Mesodermal cell (in vitro differentiated cells): ENCODE measurements at regions not wholly inside any gene's neighbourhood (a gene's known extent, or its start where the extent isn't known, plus 50 kb on each side); places are given as distances from the start of the nearest gene placed in this dataset.
"Not testable (repeated sequence)": the region's sequence is repeated elsewhere in the genome, so short reads cannot be mapped to it uniquely, and the experiment has no call there.

ENCODE experiments used
- H3K27ac ChIP-seq: 2 replicates; pipeline ENCODE4 v1.7.0; 2013; ENCODE audit warnings: mild to moderate bottlenecking, low read depth, low read length, moderate library complexity; ENCODE audit not compliant: severe bottlenecking
- H3K36me3 ChIP-seq: 2 replicates; pipeline ENCODE4 v1.7.1; 2013; ENCODE audit warnings: mild to moderate bottlenecking, low read length, moderate library complexity; ENCODE audit not compliant: control insufficient read depth, insufficient read depth
- H3K4me1 ChIP-seq: one replicate; pipeline ENCODE4 v1.7.1; 2013; ENCODE audit warnings: mild to moderate bottlenecking, low read length; ENCODE audit not compliant: insufficient read depth, control insufficient read depth, poor library complexity, severe bottlenecking
- H3K4me3 ChIP-seq: 2 replicates; pipeline ENCODE4 v1.7.0; 2013; ENCODE audit warnings: low read length, control low read depth, mild to moderate bottlenecking; ENCODE audit not compliant: insufficient read depth, poor library complexity, severe bottlenecking; ENCODE audit errors: extremely low read depth
- H3K9me3 ChIP-seq: 2 replicates; pipeline ENCODE4 v1.7.1; 2013; ENCODE audit warnings: mild to moderate bottlenecking, low read length, moderate library complexity; ENCODE audit not compliant: control insufficient read depth
- WGBS, 2 experiments: methylation state at CpG; one replicate each; pipeline ENCODE4 v1.1.5; 2013; ENCODE audit warnings: missing lambda C conversion rate in 2 of 2; ENCODE audit not compliant: insufficient coverage in 2 of 2; 5-methylcytosine and 5-hydroxymethylcytosine counted together

DNA sequence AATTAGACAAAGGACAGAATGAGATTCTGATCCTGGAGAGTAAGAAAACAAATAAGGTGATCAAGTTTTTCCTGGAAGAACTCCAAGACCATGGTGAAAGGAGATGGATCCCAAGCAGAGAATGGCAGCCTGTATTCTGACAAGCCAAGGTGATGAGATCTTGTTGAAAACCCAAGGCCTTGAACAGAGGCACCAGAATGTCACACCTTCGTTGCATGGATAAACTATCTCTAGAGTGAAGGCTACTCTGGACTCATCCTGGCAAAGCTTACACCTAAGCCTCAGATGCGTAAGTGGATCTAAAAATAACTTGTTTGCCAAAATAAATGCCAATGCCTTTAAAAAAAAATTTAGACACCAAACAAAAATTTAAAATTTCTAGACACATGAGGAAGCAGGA, 605.9 kb downstream of the ETNK1 start:
- no peak overlapping the region for H3K4me3 ChIP-seq

DNA sequence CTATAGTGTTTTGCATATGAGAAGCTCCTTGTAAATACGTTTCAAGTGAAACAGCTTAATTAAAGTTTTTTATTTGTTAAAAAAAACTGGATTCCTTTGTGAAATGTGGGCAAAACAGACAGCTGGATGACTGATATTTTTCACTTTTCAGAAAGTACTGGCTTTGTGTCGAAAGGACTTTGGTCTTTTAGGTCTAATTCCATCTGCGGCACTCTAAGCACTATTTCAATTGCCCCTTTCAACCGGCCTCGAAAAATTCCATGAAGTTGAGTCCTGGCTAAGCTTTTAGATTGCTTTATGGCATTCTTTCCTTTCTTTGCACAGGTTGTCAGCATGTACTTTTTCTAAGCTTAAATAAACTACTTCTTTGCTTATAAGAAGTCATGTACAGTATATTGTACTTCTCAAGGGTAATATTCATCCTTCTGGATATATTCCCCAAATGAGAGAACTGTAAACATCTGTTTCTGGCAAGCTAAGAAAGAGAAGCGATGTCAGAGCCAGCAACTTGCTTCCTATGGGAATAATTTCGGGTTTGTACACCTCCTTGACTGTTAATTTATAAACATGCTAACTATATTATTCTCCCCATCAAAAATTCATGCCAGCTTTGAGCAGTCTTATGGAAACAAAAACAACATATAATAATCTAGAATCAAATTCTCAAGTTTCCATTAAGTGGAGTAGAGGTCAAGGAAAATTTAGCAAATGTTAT, 611.3 kb downstream of the ETNK1 start:
- Histone ChIP-seq H3K36me3 (no peaks in the 10 kb centered on the region), H3K4me3 (no peak overlapping the region), H3K9me3 (no peaks in the 10 kb centered on the region), H3K27ac (no peak overlapping the region), H3K4me1 (no peaks in the 10 kb centered on the region)
- 83 to 85% methylated on average over 5 to 6 of the region's 7 CpGs for WGBS, 2 experiments

More for the DNA sequence above, 605.9 kb downstream of the ETNK1 start:
- Histone ChIP-seq H3K36me3 (no peaks in the 10 kb centered on the region), H3K27ac (no peak overlapping the region), H3K4me1 (no peaks in the 10 kb centered on the region), H3K9me3 (no peaks in the 10 kb centered on the region)
- 92 to 100% methylated on average over 1 to 2 of the region's 2 CpGs for WGBS, 2 experiments

DNA sequence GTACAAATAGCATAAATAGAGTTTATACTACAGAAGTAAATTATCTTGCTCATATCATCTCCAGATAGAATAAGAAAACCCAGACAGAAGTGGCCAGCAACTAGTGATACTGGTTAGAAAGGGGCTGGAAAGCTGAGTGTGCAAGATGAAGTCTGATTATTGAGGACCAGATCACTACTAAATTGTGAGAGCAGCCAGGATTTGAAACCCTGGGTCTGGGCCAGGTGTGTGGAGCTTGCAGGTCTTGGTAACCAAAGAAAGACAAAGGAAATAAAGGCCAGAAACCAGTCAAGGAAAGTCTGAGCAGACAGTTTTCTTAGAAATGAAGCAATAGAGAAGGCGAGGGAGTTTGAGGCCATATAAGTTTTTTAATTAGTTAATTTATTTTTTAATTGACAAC, 611.8 kb downstream of the ETNK1 start:
- WGBS, 2 experiments, result no CpG with 5 or more reads among the region's 1 CpG
- no peaks in the 10 kb centered on the region for H3K9me3 ChIP-seq
- H3K4me3 ChIP-seq, result no peak overlapping the region
- no peaks in the 10 kb centered on the region for H3K4me1 ChIP-seq
- H3K36me3 ChIP-seq, result no peaks in the 10 kb centered on the region
- no peak overlapping the region for H3K27ac ChIP-seq

DNA sequence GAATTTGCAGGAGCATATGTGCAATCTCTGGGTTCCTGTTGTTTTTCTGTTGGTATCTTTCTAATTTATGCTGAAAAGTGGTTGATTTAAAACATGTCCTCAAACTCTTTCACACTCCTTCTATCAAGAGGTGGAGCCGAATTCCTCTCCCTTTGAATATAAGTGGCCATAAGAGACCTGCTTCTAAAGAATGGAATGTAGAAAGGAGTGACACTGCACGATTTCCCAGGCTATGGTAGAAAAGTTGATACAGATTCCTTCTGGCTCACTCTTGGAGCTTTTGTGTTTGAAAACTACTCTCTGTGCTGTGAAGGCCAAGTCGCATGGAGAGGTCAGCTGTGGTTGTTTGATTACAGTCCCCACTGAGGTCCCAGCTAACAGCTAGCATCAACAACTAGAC, 613.2 kb downstream of the ETNK1 start:
- 67 to 80% methylated on average over 1 of the region's 3 CpGs for WGBS, 2 experiments
- H3K27ac ChIP-seq, result no peak overlapping the region
- no peaks in the 10 kb centered on the region for H3K36me3 ChIP-seq
- no peak overlapping the region for H3K4me3 ChIP-seq
- no peaks in the 10 kb centered on the region for H3K9me3 ChIP-seq
- H3K4me1 ChIP-seq, result no peaks in the 10 kb centered on the region

DNA sequence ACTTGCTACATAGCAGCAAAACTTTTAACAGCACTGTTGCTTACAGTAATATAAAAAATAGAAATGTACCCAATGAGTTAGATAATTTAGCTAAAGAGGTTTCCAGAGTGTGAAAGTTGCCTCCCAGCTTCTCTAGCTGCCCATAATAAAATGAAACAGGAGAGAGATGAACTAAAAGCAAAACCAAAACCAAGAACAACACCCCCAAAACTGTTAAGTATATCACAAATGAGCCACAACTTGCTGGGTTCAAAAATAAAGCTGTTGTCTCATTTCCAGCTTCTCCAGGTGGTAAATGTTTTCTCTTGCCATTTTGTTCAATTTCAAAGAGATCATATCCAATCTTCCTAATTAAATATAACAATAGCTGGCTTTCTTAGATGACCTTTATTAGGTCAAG, 614.0 kb downstream of the ETNK1 start:
- no peaks in the 10 kb centered on the region for H3K4me1 ChIP-seq
- no peaks in the 10 kb centered on the region for H3K36me3 ChIP-seq
- no peak overlapping the region for H3K27ac ChIP-seq
- H3K9me3 ChIP-seq, result no peaks in the 10 kb centered on the region
- H3K4me3 ChIP-seq, result no peak overlapping the region

DNA sequence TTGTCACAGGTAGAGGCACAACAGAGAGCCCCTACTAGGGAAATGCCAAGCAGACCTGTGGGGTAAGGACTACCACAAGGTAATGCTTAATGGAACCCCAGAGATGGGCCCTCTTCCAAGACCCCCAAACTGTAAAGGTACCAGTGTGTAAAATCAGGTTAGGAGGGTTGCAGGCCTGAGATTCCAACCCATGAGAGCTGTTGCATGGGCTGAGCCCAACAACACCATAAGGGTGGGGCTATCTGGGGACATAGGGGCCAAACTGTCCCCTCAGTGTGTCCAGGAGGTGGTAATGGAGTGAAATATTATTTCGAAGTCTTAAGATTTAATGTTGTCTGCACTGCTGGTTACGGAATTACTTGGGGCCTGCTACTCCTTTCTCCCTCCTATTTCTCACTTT, 620.2 kb downstream of the ETNK1 start:
- Histone ChIP-seq H3K27ac (no peak overlapping the region), H3K36me3 (no peaks in the 10 kb centered on the region), H3K9me3 (no peaks in the 10 kb centered on the region), H3K4me3 (no peak overlapping the region), H3K4me1 (no peaks in the 10 kb centered on the region)
- WGBS, 2 experiments, result 100% methylated on average over 2 of the region's 2 CpGs; no CpG with 5 or more reads in 1 of the 2 experiments

DNA sequence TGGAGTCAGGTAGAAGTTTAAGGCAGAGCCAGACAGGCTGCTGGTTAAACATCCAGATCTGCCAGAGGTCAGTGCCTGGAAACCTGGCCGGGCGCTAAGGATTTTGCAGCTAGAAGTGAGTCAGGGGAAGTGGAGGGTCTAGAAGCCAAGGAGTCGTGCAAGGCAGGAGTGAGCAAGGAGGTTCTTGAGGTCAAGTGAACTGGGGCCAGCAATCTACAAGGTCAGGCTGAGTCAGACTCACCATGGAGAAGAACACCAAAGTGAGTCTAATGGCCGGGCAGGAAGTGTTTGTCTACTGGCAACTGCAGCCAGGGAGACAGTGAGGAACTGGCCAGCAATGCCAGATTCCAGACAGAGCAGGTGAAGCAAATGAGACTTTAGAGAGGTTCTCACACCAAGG, 628.2 kb downstream of the ETNK1 start:
- no peaks in the 10 kb centered on the region for H3K4me1 ChIP-seq
- no peak overlapping the region for H3K4me3 ChIP-seq
- no peaks in the 10 kb centered on the region for H3K9me3 ChIP-seq
- H3K36me3 ChIP-seq, result no peaks in the 10 kb centered on the region
- H3K27ac ChIP-seq, result no peak overlapping the region
- 96 to 98% methylated on average over 3 to 4 of the region's 4 CpGs for WGBS, 2 experiments

DNA sequence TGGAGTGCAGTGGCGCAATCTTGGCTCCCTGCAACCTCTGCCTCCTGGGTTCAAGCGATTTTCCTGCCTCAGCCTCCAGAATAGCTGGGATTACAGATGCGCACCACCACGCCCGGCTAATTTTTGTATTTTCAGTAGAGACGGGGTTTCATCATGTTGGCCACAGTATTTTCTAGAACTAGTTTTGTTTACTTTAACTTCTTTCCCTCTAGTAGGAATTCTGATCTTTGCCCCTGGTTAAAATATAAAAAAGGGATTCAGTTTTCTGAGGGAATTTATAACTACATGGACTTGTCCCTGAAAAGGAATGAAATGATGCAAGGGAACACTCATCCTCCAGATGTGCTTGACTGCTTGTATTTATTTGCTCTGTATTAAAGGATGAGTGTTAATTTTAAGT, 628.9 kb downstream of the ETNK1 start:
- not testable (repeated sequence) for H3K4me3 ChIP-seq, H3K9me3 ChIP-seq, H3K36me3 ChIP-seq, H3K4me1 ChIP-seq, H3K27ac ChIP-seq
- 87 to 95% methylated on average over 2 to 3 of the region's 6 CpGs for WGBS, 2 experiments

DNA sequence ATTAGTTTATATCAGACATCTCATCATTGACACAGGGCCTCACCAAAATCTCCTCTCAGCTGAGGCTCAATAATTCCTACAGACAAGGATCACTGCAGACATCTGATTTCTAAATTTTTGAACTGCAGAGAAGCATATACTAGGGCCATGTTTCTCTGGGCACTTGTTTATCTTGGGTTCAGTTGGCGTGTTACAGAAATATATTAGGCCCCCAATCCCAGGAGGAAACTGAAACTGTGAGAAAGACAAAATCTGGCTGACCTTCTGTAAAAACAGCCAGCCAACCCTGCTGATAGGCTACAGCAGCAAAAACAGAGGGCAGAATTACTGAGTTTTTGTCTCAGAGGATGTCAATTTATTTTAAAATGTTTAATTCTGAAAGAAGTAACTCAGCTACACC, 634.6 kb downstream of the ETNK1 start:
- Histone ChIP-seq H3K27ac (no peak overlapping the region), H3K36me3 (no peaks in the 10 kb centered on the region), H3K4me3 (no peak overlapping the region), H3K9me3 (no peaks in the 10 kb centered on the region), H3K4me1 (no peaks in the 10 kb centered on the region)
- 91 to 100% methylated on average over 1 of the region's 1 CpG for WGBS, 2 experiments

DNA sequence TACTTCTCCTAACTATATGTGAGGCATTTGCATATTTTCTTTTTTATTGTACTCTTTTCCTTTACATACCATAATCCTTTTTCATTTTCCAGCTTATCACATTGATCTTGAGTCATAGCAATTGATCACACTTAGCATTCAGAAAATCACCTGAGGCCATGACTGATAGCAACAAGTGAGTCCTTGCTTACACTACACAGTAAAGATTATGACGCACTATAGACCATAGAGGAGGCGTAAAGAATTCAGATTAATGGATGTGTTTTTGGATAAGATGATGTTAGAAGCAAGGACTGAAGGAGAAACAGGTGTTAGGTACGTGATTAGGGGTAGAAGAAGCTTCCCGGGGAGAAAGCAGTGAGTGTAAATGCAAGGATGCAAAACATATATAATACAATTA, 637.7 kb downstream of the ETNK1 start:
- no peaks in the 10 kb centered on the region for H3K4me1 ChIP-seq
- no peak overlapping the region for H3K4me3 ChIP-seq
- H3K27ac ChIP-seq, result no peak overlapping the region
- H3K36me3 ChIP-seq, result no peaks in the 10 kb centered on the region
- WGBS, 2 experiments, result 100% methylated on average over 2 of the region's 4 CpGs; no CpG with 5 or more reads in 1 of the 2 experiments
- no peaks in the 10 kb centered on the region for H3K9me3 ChIP-seq

DNA sequence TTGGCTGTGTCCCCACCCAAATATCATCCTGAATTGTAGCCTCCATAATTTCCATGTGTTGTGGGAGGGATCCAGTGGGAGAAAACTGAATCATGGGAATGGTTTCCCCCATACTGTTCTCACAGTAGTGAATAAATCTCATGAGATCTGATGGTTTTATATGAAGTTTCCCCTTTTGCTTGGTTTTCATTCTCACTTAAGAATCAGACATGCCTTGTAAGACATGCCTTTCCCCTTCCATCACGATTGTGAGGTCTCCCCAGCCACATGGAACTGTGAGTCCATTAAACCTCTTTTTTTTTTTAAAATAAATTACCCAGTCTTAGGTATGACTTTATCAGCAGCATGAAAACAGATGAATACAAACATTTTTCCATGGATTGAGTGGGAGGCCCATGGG, 652.9 kb downstream of the ETNK1 start:
- WGBS, 2 experiments, result 80% methylated on average over 1 of the region's 1 CpG; no CpG with 5 or more reads in 1 of the 2 experiments
- no peak overlapping the region for H3K27ac ChIP-seq
- no peak overlapping the region for H3K4me3 ChIP-seq
- no peaks in the 10 kb centered on the region for H3K4me1 ChIP-seq
- no peaks in the 10 kb centered on the region for H3K36me3 ChIP-seq
- no peaks in the 10 kb centered on the region for H3K9me3 ChIP-seq
